ENCODE measurements at regions not wholly inside any gene's neighbourhood (a gene's known extent, or its start where the extent isn't known, plus 50 kb on each side); places are given as distances from the start of the nearest gene placed in this dataset.
"Not testable (repeated sequence)": the region's sequence is repeated elsewhere in the genome, so short reads cannot be mapped to it uniquely, and the experiment has no call there.

- DNase-seq: no peak
These were observed 562.6 kb upstream of the ANO3 start for GRCh38 chr11:25769287-25769686.

GRCh38 chr11:25771605-25772004, 560.3 kb upstream of the ANO3 start:
- DNase-seq: no peak

- DNase-seq: no peak
These were observed 556.3 kb upstream of the ANO3 start for GRCh38 chr11:25775603-25776002.

- DNase-seq: no peak
These were observed 555.7 kb upstream of the ANO3 start for GRCh38 chr11:25776238-25776637.

- DNase-seq: no peak
These were observed 554.6 kb upstream of the ANO3 start for GRCh38 chr11:25777343-25777742.

- no peak for DNase-seq
These were observed 552.9 kb upstream of the ANO3 start for GRCh38 chr11:25779033-25779432.

- DNase-seq: no peak
These were observed 544.5 kb upstream of the ANO3 start for GRCh38 chr11:25787416-25787815.

- no peak for DNase-seq
These were observed 541.5 kb upstream of the ANO3 start for GRCh38 chr11:25790396-25790795.

GRCh38 chr11:25793637-25794036, 538.3 kb upstream of the ANO3 start:
- no peak for DNase-seq

GRCh38 chr11:25794804-25795203, 537.1 kb upstream of the ANO3 start:
- DNase-seq: no peak

- DNase-seq: no peak
These were observed 515.5 kb upstream of the ANO3 start for GRCh38 chr11:25816411-25816810.

- no peak for DNase-seq
These were observed 507.2 kb upstream of the ANO3 start for GRCh38 chr11:25824688-25825087.

GRCh38 chr11:25831485-25831884, 500.4 kb upstream of the ANO3 start:
- DNase-seq: not testable (repeated sequence)

- DNase-seq: no peak
These were observed 492.9 kb upstream of the ANO3 start for GRCh38 chr11:25838918-25839625.

- DNase-seq: no peak
These were observed 487.1 kb upstream of the ANO3 start for GRCh38 chr11:25844811-25845210.

- DNase-seq: no peak
These were observed 476.0 kb upstream of the ANO3 start for GRCh38 chr11:25855916-25856315.

GRCh38 chr11:25859776-25860175, 472.2 kb upstream of the ANO3 start:
- DNase-seq: no peak

- DNase-seq: no peak
These were observed 471.1 kb upstream of the ANO3 start for GRCh38 chr11:25860677-25861450.

GRCh38 chr11:25862159-25862558, 469.8 kb upstream of the ANO3 start:
- no peak for DNase-seq

- DNase-seq: no peak
These were observed 467.9 kb upstream of the ANO3 start for GRCh38 chr11:25863986-25864385.

- DNase-seq: no peak
These were observed 455.4 kb upstream of the ANO3 start for GRCh38 chr11:25876456-25876965.

- DNase-seq: no peak
These were observed 445.9 kb upstream of the ANO3 start for GRCh38 chr11:25886036-25886435.

- DNase-seq: no peak
These were observed 441.2 kb upstream of the ANO3 start for GRCh38 chr11:25890626-25891260.
